GM12878 (cell line): ENCODE measurements at regions not wholly inside any gene's neighbourhood (a gene's known extent, or its start where the extent isn't known, plus 50 kb on each side); places are given as distances from the start of the nearest gene placed in this dataset.

Experiments
- BACH1 ChIP-seq: fragments of 450-650 bp; IDR thresholded peaks from 2 replicates; pipeline ENCODE4 v1.6.1; 2017; ENCODE audit warnings: mild to moderate bottlenecking, borderline replicate concordance
- BRCA1 ChIP-seq: IDR thresholded peaks from 2 replicates; pipeline ENCODE4 v1.6.1; 2011; ENCODE audit warnings: low read depth, low read length, improper control_type of control experiment
- CHD4 ChIP-seq: fragments of 200-600 bp; sonication (generic); IDR thresholded peaks from 2 replicates; pipeline ENCODE4 v1.6.1; 2016; ENCODE audit warnings: mild to moderate bottlenecking
- CREB1 ChIP-seq: IDR thresholded peaks from 2 replicates; pipeline ENCODE4 v1.6.1; 2012; ENCODE audit warnings: low read depth, mild to moderate bottlenecking, inconsistent platforms
- E2F8 ChIP-seq: fragments of 450-650 bp; IDR thresholded peaks from 2 replicates; pipeline ENCODE4 v1.6.1; 2018; ENCODE audit warnings: mild to moderate bottlenecking, low read depth, moderate library complexity; ENCODE audit not compliant: partially characterized antibody
- KAT2A ChIP-seq: conservative IDR thresholded peaks from 2 replicates; pipeline ENCODE4 v1.6.1; 2011; ENCODE audit warnings: low read depth, low read length; ENCODE audit not compliant: control insufficient read depth
- ZNF217 ChIP-seq: fragments of 450-650 bp; IDR thresholded peaks from 2 replicates; pipeline ENCODE4 v1.6.1; 2017; ENCODE audit warnings: antibody characterized with exemption, mild to moderate bottlenecking
- ZSCAN29 ChIP-seq: fragments of 450-650 bp; IDR thresholded peaks from 2 replicates; pipeline ENCODE4 v1.6.1; 2017; ENCODE audit warnings: mild to moderate bottlenecking, moderate library complexity
- TF ChIP-seq, protein P1 (sequence below): fragments of 450-650 bp; IDR thresholded peaks from 2 replicates; pipeline ENCODE4 v1.6.1; 2017; ENCODE audit warnings: mild to moderate bottlenecking, moderate library complexity

GRCh38 chr2:23083966-23084365 lies 301.0 kb upstream of the KLHL29 start (continued):
- TF ChIP-seq, protein P1, sequence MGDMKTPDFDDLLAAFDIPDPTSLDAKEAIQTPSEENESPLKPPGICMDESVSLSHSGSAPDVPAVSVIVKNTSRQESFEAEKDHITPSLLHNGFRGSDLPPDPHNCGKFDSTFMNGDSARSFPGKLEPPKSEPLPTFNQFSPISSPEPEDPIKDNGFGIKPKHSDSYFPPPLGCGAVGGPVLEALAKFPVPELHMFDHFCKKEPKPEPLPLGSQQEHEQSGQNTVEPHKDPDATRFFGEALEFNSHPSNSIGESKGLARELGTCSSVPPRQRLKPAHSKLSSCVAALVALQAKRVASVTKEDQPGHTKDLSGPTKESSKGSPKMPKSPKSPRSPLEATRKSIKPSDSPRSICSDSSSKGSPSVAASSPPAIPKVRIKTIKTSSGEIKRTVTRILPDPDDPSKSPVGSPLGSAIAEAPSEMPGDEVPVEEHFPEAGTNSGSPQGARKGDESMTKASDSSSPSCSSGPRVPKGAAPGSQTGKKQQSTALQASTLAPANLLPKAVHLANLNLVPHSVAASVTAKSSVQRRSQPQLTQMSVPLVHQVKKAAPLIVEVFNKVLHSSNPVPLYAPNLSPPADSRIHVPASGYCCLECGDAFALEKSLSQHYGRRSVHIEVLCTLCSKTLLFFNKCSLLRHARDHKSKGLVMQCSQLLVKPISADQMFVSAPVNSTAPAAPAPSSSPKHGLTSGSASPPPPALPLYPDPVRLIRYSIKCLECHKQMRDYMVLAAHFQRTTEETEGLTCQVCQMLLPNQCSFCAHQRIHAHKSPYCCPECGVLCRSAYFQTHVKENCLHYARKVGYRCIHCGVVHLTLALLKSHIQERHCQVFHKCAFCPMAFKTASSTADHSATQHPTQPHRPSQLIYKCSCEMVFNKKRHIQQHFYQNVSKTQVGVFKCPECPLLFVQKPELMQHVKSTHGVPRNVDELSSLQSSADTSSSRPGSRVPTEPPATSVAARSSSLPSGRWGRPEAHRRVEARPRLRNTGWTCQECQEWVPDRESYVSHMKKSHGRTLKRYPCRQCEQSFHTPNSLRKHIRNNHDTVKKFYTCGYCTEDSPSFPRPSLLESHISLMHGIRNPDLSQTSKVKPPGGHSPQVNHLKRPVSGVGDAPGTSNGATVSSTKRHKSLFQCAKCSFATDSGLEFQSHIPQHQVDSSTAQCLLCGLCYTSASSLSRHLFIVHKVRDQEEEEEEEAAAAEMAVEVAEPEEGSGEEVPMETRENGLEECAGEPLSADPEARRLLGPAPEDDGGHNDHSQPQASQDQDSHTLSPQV, result no peak
- TF ChIP-seq ZNF217, result no peak
- no peak for TF ChIP-seq BACH1
- TF ChIP-seq CHD4, result no peak
- TF ChIP-seq ZSCAN29, result no peak
- TF ChIP-seq KAT2A, result no peak
- TF ChIP-seq CREB1, result no peak
- no peak for TF ChIP-seq BRCA1
- no peak for TF ChIP-seq E2F8
- TF ChIP-seq, all 136 proteins: peak for 0
